PC-9 (cell line): ENCODE measurements at regions not wholly inside any gene's neighbourhood (a gene's known extent, or its start where the extent isn't known, plus 50 kb on each side); places are given as distances from the start of the nearest gene placed in this dataset.
A peak's percentile ranks its signal among the peaks of the same experiment; 100 is the strongest.

Source experiments
- BruUV-seq: library from RNA; stranded (reverse); fragments of 400-500 nt; replicated peaks from 2 replicates; lab custom pipeline; 2021; lab: Mats Ljungman, UMichigan
- CTCF ChIA-PET: fragments of 300-600 bp; sonication (Branson Sonifier 250); formaldehyde crosslinking; loops from one replicate; lab custom pipeline; 2022; ENCODE audit warnings: antibody characterized with exemption; lab: Charles Lee
- POLR2A ChIA-PET: fragments of 300-600 bp; sonication (Branson Sonifier 250); formaldehyde crosslinking; loops from one replicate; lab custom pipeline; 2022; ENCODE audit warnings: antibody characterized with exemption; ENCODE audit not compliant: unreplicated experiment; lab: Charles Lee
- DNase-seq, 2 experiments: peaks; one replicate each; pipeline versions ENCODE4 v3.0.0 to v3.0.0-alpha.2; 2015 to 2022; ENCODE audit warnings: mixed read lengths in 1 of 2
- H2AFZ ChIP-seq: fragments of 200-600 bp; sonication (generic); 2 replicates; pipeline ENCODE4 v1.8.1; 2017; ENCODE audit warnings: antibody characterized with exemption
- H3F3A ChIP-seq: fragments of 200-600 bp; sonication (generic); 2 replicates; pipeline ENCODE4 v1.8.1; 2017; ENCODE audit warnings: antibody characterized with exemption, mild to moderate bottlenecking, low read depth; ENCODE audit not compliant: insufficient read depth
- H3K27ac ChIP-seq: fragments of 200-600 bp; sonication (generic); 2 replicates; pipeline ENCODE4 v1.6.1; 2016; ENCODE audit warnings: mixed run types
- H3K27me3 ChIP-seq: fragments of 200-600 bp; sonication (generic); 2 replicates; pipeline ENCODE4 v1.6.1; 2016; ENCODE audit warnings: low read depth, mixed run types; ENCODE audit not compliant: insufficient read depth
- H3K36me3 ChIP-seq: fragments of 200-600 bp; sonication (generic); 2 replicates; pipeline ENCODE4 v1.6.1; 2016; ENCODE audit warnings: low read depth, mixed run types
- H3K4me1 ChIP-seq: fragments of 200-600 bp; sonication (generic); replicated peaks from 2 replicates; pipeline ENCODE4 v1.6.1; 2016; ENCODE audit warnings: mixed run types; ENCODE audit not compliant: insufficient read depth
- H3K4me2 ChIP-seq: fragments of 200-600 bp; sonication (generic); 2 replicates; pipeline ENCODE4 v1.6.1; 2017; ENCODE audit warnings: mixed run types
- H3K4me3 ChIP-seq: fragments of 200-600 bp; sonication (generic); 2 replicates; pipeline ENCODE4 v1.6.1; 2016; ENCODE audit warnings: mixed run types
- H3K79me2 ChIP-seq: fragments of 200-600 bp; sonication (generic); 2 replicates; pipeline ENCODE4 v1.6.1; 2017; ENCODE audit warnings: low read depth, mixed run types
- H3K9me2 ChIP-seq: fragments of 200-600 bp; sonication (generic); 2 replicates; pipeline ENCODE4 v1.8.1; 2017; ENCODE audit warnings: mild to moderate bottlenecking; ENCODE audit not compliant: insufficient read depth
- H3K9me3 ChIP-seq: fragments of 200-600 bp; sonication (generic); 2 replicates; pipeline ENCODE4 v1.8.1; 2016; ENCODE audit warnings: low read depth; ENCODE audit not compliant: insufficient read depth
- H4K20me1 ChIP-seq: fragments of 200-600 bp; sonication (generic); 2 replicates; pipeline ENCODE4 v1.8.1; 2017; ENCODE audit not compliant: insufficient read depth
- CTCF ChIP-seq: fragments of 200-600 bp; sonication (generic); conservative IDR thresholded peaks from 2 replicates; pipeline ENCODE4 v1.6.1; 2017; ENCODE audit warnings: mixed run types, antibody characterized with exemption, mild to moderate bottlenecking, moderate library complexity
- EZH2 ChIP-seq: fragments of 200-600 bp; sonication (generic); IDR thresholded peaks from 2 replicates; pipeline ENCODE4 v1.8.0; 2017; ENCODE audit warnings: antibody characterized with exemption, low read depth
- intact Hi-C: fragments of 100-400 bp; cut with micrococcal nuclease; formaldehyde crosslinking; loops from one replicate; pipeline ENCODE4 v1.10.0; 2022; ENCODE audit not compliant: unreplicated experiment

GRCh38 chr21:35245879-35246278 is 196.8 kb upstream of the RUNX1 start:
- intact Hi-C loops = no loop called here
- no peaks in the 10 kb centered on the region for H3K79me2 ChIP-seq
- CTCF ChIA-PET = no interaction called here
- H3K27me3 ChIP-seq = no peaks in the 10 kb centered on the region
- no peak overlapping the region for H2AFZ ChIP-seq
- TF ChIP-seq EZH2 = no peak
- TF ChIP-seq CTCF = no peak
- H3K4me2 ChIP-seq = no peak overlapping the region
- H3F3A ChIP-seq = peaks cover 18% of the 10 kb centered on the region; the same call in 1 of the 2 replicates
- H3K36me3 ChIP-seq = 0 out of 2 replicates have a peak, but pooled peaks cover 6% of the 10 kb centered on the region
- H3K9me3 ChIP-seq = peaks cover 11% of the 10 kb centered on the region; the same call in 1 of the 2 replicates
- H3K9me2 ChIP-seq = no peaks in the 10 kb centered on the region
- H3K27ac ChIP-seq = no peak overlapping the region
- BruUV-seq = no TSS peak
- peaks cover 33% of the 10 kb centered on the region for H3K4me1 ChIP-seq
- no peak for DNase-seq
- H4K20me1 ChIP-seq = no peaks in the 10 kb centered on the region
- no peak overlapping the region for H3K4me3 ChIP-seq
- POLR2A ChIA-PET = no interaction called here

- no peaks in the 10 kb centered on the region for H3K79me2 ChIP-seq
- POLR2A ChIA-PET = no interaction called here
- H3K27me3 ChIP-seq = no peaks in the 10 kb centered on the region
- H3K9me3 ChIP-seq = no peaks in the 10 kb centered on the region
- no peak for DNase-seq
- CTCF ChIA-PET = no interaction called here
- H3K4me3 ChIP-seq = no peak overlapping the region
- H2AFZ ChIP-seq = no peak overlapping the region
- TF ChIP-seq CTCF = no peak
- no peak for TF ChIP-seq EZH2
- no peak overlapping the region for H3K4me2 ChIP-seq
- H4K20me1 ChIP-seq = no peaks in the 10 kb centered on the region
- peaks cover 27% of the 10 kb centered on the region for H3K4me1 ChIP-seq
- BruUV-seq = no TSS peak
- H3K9me2 ChIP-seq = no peaks in the 10 kb centered on the region
- H3K27ac ChIP-seq = no peak overlapping the region
- H3K36me3 ChIP-seq = no peaks in the 10 kb centered on the region
- intact Hi-C loops = no loop called here
- peaks cover 10% of the 10 kb centered on the region; the same call in 1 of the 2 replicates for H3F3A ChIP-seq
Observed at GRCh38 chr21:35244514-35244913, 195.4 kb upstream of the RUNX1 start.

GRCh38 chr21:35243171-35243570 is 194.1 kb upstream of the RUNX1 start:
- DNase-seq = peak in 1 of 2 experiments; percentile 66
- H3K4me1 ChIP-seq = peaks cover 22% of the 10 kb centered on the region
- no peaks in the 10 kb centered on the region for H3K36me3 ChIP-seq
- H3K9me2 ChIP-seq = no peaks in the 10 kb centered on the region
- H2AFZ ChIP-seq = 0 out of 2 replicates have a peak overlapping the region, but pooled peaks have one; percentile 46
- H3K4me3 ChIP-seq = no peak overlapping the region
- no peaks in the 10 kb centered on the region for H3K79me2 ChIP-seq
- BruUV-seq = no TSS peak
- peak overlapping the region; percentile 15; the same call in 1 of the 2 replicates for H3K4me2 ChIP-seq
- H4K20me1 ChIP-seq = no peaks in the 10 kb centered on the region
- ChIA-PET POLR2A (no interaction called here), CTCF (no interaction called here)
- no peaks in the 10 kb centered on the region for H3K9me3 ChIP-seq
- TF ChIP-seq CTCF (no peak), EZH2 (no peak)
- intact Hi-C loops = no loop called here
- H3K27ac ChIP-seq = peak overlapping the region; percentile 68
- peaks cover 10% of the 10 kb centered on the region; the same call in 1 of the 2 replicates for H3F3A ChIP-seq
- H3K27me3 ChIP-seq = no peaks in the 10 kb centered on the region
